Endodermal cell (in vitro differentiated cells): ENCODE measurements at regions not wholly inside any gene's neighbourhood (a gene's known extent, or its start where the extent isn't known, plus 50 kb on each side); places are given as distances from the start of the nearest gene placed in this dataset.

ENCODE experiments used
- DNase-seq: peaks from one replicate; pipeline ENCODE4 v3.0.0-alpha.2; 2017
- H3K27ac ChIP-seq: 2 replicates; pipeline ENCODE4 v1.5.1; 2013; ENCODE audit warnings: mild to moderate bottlenecking, low read depth, low read length, moderate library complexity
- H3K27me3 ChIP-seq: 2 replicates; pipeline ENCODE4 v1.6.1; 2013; ENCODE audit warnings: mild to moderate bottlenecking, low read length, moderate library complexity; ENCODE audit not compliant: insufficient read depth, control insufficient read depth, poor library complexity, severe bottlenecking
- H3K36me3 ChIP-seq: 2 replicates; pipeline ENCODE4 v1.7.0; 2013; ENCODE audit warnings: mild to moderate bottlenecking, low read length, moderate library complexity; ENCODE audit not compliant: control insufficient read depth, insufficient read depth
- H3K4me1 ChIP-seq: one replicate; pipeline ENCODE4 v1.7.0; 2013; ENCODE audit warnings: low read length; ENCODE audit not compliant: control insufficient read depth, insufficient read depth
- H3K4me3 ChIP-seq: 2 replicates; pipeline ENCODE4 v1.5.1; 2013; ENCODE audit warnings: mild to moderate bottlenecking, low read length, moderate library complexity
- H3K9ac ChIP-seq: 2 replicates; pipeline ENCODE4 v1.6.1; 2013; ENCODE audit warnings: mild to moderate bottlenecking, low read length, moderate library complexity; ENCODE audit not compliant: poor library complexity, severe bottlenecking; ENCODE audit errors: extremely low read depth
- H3K9me3 ChIP-seq: 2 replicates; pipeline ENCODE4 v1.6.1; 2013; ENCODE audit warnings: mild to moderate bottlenecking, low read length, moderate library complexity; ENCODE audit not compliant: control insufficient read depth
- H3K27ac Mint-ChIP-seq: 2 replicates; pipeline ENCODE4 v1.8.0; 2020; ENCODE audit warnings: mixed read lengths
- H3K27me3 Mint-ChIP-seq: 2 replicates; pipeline ENCODE4 v1.8.0; 2021; ENCODE audit warnings: mild to moderate bottlenecking, mixed read lengths; ENCODE audit not compliant: insufficient read depth
- H3K36me3 Mint-ChIP-seq: 2 replicates; pipeline ENCODE4 v1.8.0; 2020; ENCODE audit warnings: low read depth, mixed read lengths
- H3K4me1 Mint-ChIP-seq: 2 replicates; pipeline ENCODE4 v1.8.0; 2020; ENCODE audit warnings: mixed read lengths
- H3K4me3 Mint-ChIP-seq: 2 replicates; pipeline ENCODE4 v1.8.0; 2020; ENCODE audit warnings: mild to moderate bottlenecking, moderate library complexity, mixed read lengths
- H3K9me3 Mint-ChIP-seq: 2 replicates; pipeline ENCODE4 v1.8.0; 2020; ENCODE audit warnings: mild to moderate bottlenecking, mixed read lengths
- WGBS, 2 experiments: methylation state at CpG; one replicate each; pipeline versions ENCODE4 v1.1.5 to v1.1.7; 2013; ENCODE audit warnings: missing lambda C conversion rate in 2 of 2, mixed read lengths in 1 of 2; ENCODE audit not compliant: insufficient coverage in 1 of 2, insufficient read length in 1 of 2; 5-methylcytosine and 5-hydroxymethylcytosine counted together
- TF ChIP-seq, protein P1 (sequence below): fragments of 200-600 bp; sonication (generic); conservative IDR thresholded peaks from 2 replicates; pipeline ENCODE4 v1.5.0; 2021; ENCODE audit warnings: antibody characterized with exemption, mild to moderate bottlenecking

DNA sequence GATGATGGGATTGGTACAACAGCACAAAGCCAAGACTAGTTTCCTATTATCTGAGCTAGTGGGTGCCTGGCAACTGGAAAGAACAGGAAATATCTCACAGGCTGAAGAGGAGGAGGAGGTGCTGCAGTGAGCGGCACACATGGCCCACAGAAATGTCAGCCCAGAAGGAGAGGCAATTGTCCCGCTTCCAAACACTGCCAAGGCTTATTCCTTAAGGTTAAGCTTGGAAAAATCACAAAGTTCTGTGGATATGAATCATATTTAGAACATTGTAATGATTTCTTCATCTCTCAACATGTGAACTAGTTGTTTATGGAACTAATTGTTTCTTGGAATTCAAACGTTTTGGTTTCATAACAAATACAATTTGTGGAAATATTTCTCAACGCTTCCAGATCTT lies 1019.5 kb upstream of the SEMA6A start:
- Histone ChIP-seq H3K27ac (no peak overlapping the region), H3K27me3 (no peaks in the 10 kb centered on the region), H3K9ac (no peak overlapping the region), H3K4me3 (no peak overlapping the region), H3K9me3 (no peaks in the 10 kb centered on the region), H3K4me1 (no peaks in the 10 kb centered on the region), H3K36me3 (no peaks in the 10 kb centered on the region)
- H3K4me3 Mint-ChIP-seq = no peak overlapping the region
- TF ChIP-seq, protein P1, sequence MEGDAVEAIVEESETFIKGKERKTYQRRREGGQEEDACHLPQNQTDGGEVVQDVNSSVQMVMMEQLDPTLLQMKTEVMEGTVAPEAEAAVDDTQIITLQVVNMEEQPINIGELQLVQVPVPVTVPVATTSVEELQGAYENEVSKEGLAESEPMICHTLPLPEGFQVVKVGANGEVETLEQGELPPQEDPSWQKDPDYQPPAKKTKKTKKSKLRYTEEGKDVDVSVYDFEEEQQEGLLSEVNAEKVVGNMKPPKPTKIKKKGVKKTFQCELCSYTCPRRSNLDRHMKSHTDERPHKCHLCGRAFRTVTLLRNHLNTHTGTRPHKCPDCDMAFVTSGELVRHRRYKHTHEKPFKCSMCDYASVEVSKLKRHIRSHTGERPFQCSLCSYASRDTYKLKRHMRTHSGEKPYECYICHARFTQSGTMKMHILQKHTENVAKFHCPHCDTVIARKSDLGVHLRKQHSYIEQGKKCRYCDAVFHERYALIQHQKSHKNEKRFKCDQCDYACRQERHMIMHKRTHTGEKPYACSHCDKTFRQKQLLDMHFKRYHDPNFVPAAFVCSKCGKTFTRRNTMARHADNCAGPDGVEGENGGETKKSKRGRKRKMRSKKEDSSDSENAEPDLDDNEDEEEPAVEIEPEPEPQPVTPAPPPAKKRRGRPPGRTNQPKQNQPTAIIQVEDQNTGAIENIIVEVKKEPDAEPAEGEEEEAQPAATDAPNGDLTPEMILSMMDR = no peak
- no peaks in the 10 kb centered on the region for H3K4me1 Mint-ChIP-seq
- H3K9me3 Mint-ChIP-seq = peaks cover 3% of the 10 kb centered on the region
- H3K27ac Mint-ChIP-seq = no peak overlapping the region
- DNase-seq = no peak
- no peaks in the 10 kb centered on the region for H3K36me3 Mint-ChIP-seq
- H3K27me3 Mint-ChIP-seq = no peaks in the 10 kb centered on the region
- 72 to 83% methylated on average over 2 to 4 of the region's 4 CpGs for WGBS, 2 experiments

DNA sequence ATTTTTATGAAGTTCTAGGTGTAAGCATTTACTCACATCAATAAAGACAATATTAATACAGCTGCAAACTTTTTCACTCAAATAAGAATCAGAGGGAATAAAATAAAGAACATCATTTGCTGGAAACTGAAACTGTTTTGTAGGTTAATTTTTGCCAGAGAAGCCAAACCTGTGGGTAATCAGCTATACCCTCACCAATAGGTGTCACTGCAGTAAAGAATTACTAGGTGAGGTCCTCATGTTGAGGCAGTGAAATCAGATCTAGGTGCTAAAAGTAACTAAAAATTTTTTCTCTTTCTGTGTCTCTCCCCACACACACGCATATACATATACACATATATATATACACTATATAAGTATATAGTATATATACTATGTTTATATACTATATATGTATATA lies 1016.3 kb upstream of the SEMA6A start:
- Mint-ChIP-seq H3K4me3 (no peak overlapping the region), H3K27me3 (no peaks in the 10 kb centered on the region), H3K4me1 (no peaks in the 10 kb centered on the region), H3K9me3 (no peaks in the 10 kb centered on the region), H3K36me3 (no peaks in the 10 kb centered on the region), H3K27ac (no peak overlapping the region)
- no peaks in the 10 kb centered on the region for H3K4me1 ChIP-seq
- no peaks in the 10 kb centered on the region for H3K36me3 ChIP-seq
- H3K9me3 ChIP-seq = no peaks in the 10 kb centered on the region
- no peak overlapping the region for H3K9ac ChIP-seq
- TF ChIP-seq, protein P1 = peak; percentile 80
- H3K27me3 ChIP-seq = no peaks in the 10 kb centered on the region
- H3K4me3 ChIP-seq = no peak overlapping the region
- H3K27ac ChIP-seq = no peak overlapping the region
- WGBS, 2 experiments = no CpG with 5 or more reads among the region's 1 CpG
- DNase-seq = no peak

DNA sequence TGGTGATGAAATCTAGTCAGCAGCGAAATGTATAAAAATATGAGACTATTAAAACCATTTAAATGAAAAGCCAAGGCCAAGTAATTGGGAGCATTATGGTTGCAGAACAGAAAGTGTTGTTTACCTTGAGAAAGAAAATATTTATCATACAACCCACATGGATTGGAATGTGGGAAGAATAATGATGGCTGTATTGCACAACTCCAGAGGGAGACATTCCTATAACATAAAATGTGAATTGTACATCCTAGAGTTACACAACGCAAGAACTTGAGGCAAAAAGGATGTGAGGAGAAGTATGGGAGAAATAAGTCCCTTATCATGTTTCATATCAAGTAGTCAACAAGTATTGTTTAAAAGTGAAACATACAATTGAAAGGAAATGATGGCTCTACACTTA lies 1014.0 kb upstream of the SEMA6A start:
- Histone ChIP-seq H3K27ac (no peak overlapping the region), H3K9ac (no peak overlapping the region), H3K9me3 (no peaks in the 10 kb centered on the region), H3K27me3 (no peaks in the 10 kb centered on the region), H3K4me1 (no peaks in the 10 kb centered on the region), H3K36me3 (no peaks in the 10 kb centered on the region), H3K4me3 (no peak overlapping the region)
- no peak overlapping the region for H3K4me3 Mint-ChIP-seq
- TF ChIP-seq, protein P1 = no peak
- 60 to 71% methylated on average over 1 to 2 of the region's 2 CpGs for WGBS, 2 experiments
- no peaks in the 10 kb centered on the region for H3K4me1 Mint-ChIP-seq
- no peaks in the 10 kb centered on the region for H3K9me3 Mint-ChIP-seq
- DNase-seq = no peak
- H3K27ac Mint-ChIP-seq = no peak overlapping the region
- H3K27me3 Mint-ChIP-seq = no peaks in the 10 kb centered on the region
- H3K36me3 Mint-ChIP-seq = no peaks in the 10 kb centered on the region
